ENCODE measurements at regions not wholly inside any gene's neighbourhood (a gene's known extent, or its start where the extent isn't known, plus 50 kb on each side); places are given as distances from the start of the nearest gene placed in this dataset.

GRCh38 chr12:114957225-114957624, 273.2 kb upstream of the TBX3 start:
- H3K27me3 ChIP-seq (ENCODE audit: control insufficient read depth in 5 of 5, insufficient read depth in 4 of 5, low read length in 5 of 5) = no peaks in the 10 kb centered on the region
- no peak overlapping the region for H3K27ac ChIP-seq (ENCODE audit: low read depth, low read length)
- peaks cover 0 to 5% (median 0%) of the 10 kb centered on the region in 5 donors for H3K4me1 ChIP-seq (ENCODE audit: control insufficient read depth in 5 of 5, insufficient read depth in 5 of 5, low read length in 5 of 5)
- H3K9ac ChIP-seq (ENCODE audit: low read length in 5 of 5) = no peak overlapping the region
- no peaks in the 10 kb centered on the region for H3K9me3 ChIP-seq (ENCODE audit: control insufficient read depth in 5 of 5, low read length in 5 of 5)
- no peaks in the 10 kb centered on the region for H3K36me3 ChIP-seq (ENCODE audit: control insufficient read depth in 5 of 5, insufficient read depth in 5 of 5, low read length in 5 of 5)
- H3K4me3 ChIP-seq (ENCODE audit: low read depth in 1 of 5, low read length in 5 of 5) = no peak overlapping the region

GRCh38 chr12:114955414-114956014, 271.5 kb upstream of the TBX3 start:
- H3K27me3 ChIP-seq (ENCODE audit: control insufficient read depth in 5 of 5, insufficient read depth in 4 of 5, low read length in 5 of 5) = no peaks in the 10 kb centered on the region
- H3K4me1 ChIP-seq (ENCODE audit: control insufficient read depth in 5 of 5, insufficient read depth in 5 of 5, low read length in 5 of 5) = peaks cover 0 to 5% (median 0%) of the 10 kb centered on the region in 5 donors
- H3K9ac ChIP-seq (ENCODE audit: low read length in 5 of 5) = no peak overlapping the region
- H3K4me3 ChIP-seq (ENCODE audit: low read depth in 1 of 5, low read length in 5 of 5) = no peak overlapping the region
- no peak overlapping the region for H3K27ac ChIP-seq (ENCODE audit: low read depth, low read length)
- H3K36me3 ChIP-seq (ENCODE audit: control insufficient read depth in 5 of 5, insufficient read depth in 5 of 5, low read length in 5 of 5) = no peaks in the 10 kb centered on the region
- H3K9me3 ChIP-seq (ENCODE audit: control insufficient read depth in 5 of 5, low read length in 5 of 5) = no peaks in the 10 kb centered on the region

- no peaks in the 10 kb centered on the region for H3K36me3 ChIP-seq (ENCODE audit: control insufficient read depth in 5 of 5, insufficient read depth in 5 of 5, low read length in 5 of 5)
- H3K9ac ChIP-seq (ENCODE audit: low read length in 5 of 5) = no peak overlapping the region
- H3K27ac ChIP-seq (ENCODE audit: low read depth, low read length) = no peak overlapping the region
- H3K4me3 ChIP-seq (ENCODE audit: low read depth in 1 of 5, low read length in 5 of 5) = no peak overlapping the region
- no peaks in the 10 kb centered on the region for H3K27me3 ChIP-seq (ENCODE audit: control insufficient read depth in 5 of 5, insufficient read depth in 4 of 5, low read length in 5 of 5)
- no peaks in the 10 kb centered on the region for H3K4me1 ChIP-seq (ENCODE audit: control insufficient read depth in 5 of 5, insufficient read depth in 5 of 5, low read length in 5 of 5)
- H3K9me3 ChIP-seq (ENCODE audit: control insufficient read depth in 5 of 5, low read length in 5 of 5) = no peaks in the 10 kb centered on the region
Measured at GRCh38 chr12:114954511-114955055, 270.6 kb upstream of the TBX3 start.

GRCh38 chr12:114952573-114953271, 268.7 kb upstream of the TBX3 start:
- Histone ChIP-seq H3K4me1 (ENCODE audit: control insufficient read depth in 5 of 5, insufficient read depth in 5 of 5, low read length in 5 of 5) (no peaks in the 10 kb centered on the region), H3K4me3 (ENCODE audit: low read depth in 1 of 5, low read length in 5 of 5) (no peak overlapping the region), H3K9me3 (ENCODE audit: control insufficient read depth in 5 of 5, low read length in 5 of 5) (no peaks in the 10 kb centered on the region), H3K9ac (ENCODE audit: low read length in 5 of 5) (no peak overlapping the region), H3K36me3 (ENCODE audit: control insufficient read depth in 5 of 5, insufficient read depth in 5 of 5, low read length in 5 of 5) (no peaks in the 10 kb centered on the region), H3K27me3 (ENCODE audit: control insufficient read depth in 5 of 5, insufficient read depth in 4 of 5, low read length in 5 of 5) (no peaks in the 10 kb centered on the region), H3K27ac (ENCODE audit: low read depth, low read length) (no peak overlapping the region)

GRCh38 chr12:114949058-114949820, 265.3 kb upstream of the TBX3 start:
- Histone ChIP-seq H3K27me3 (ENCODE audit: control insufficient read depth in 5 of 5, insufficient read depth in 4 of 5, low read length in 5 of 5) (peaks cover 0 to 4% (median 0%) of the 10 kb centered on the region in 5 donors), H3K36me3 (ENCODE audit: control insufficient read depth in 5 of 5, insufficient read depth in 5 of 5, low read length in 5 of 5) (no peaks in the 10 kb centered on the region), H3K4me1 (ENCODE audit: control insufficient read depth in 5 of 5, insufficient read depth in 5 of 5, low read length in 5 of 5) (no peaks in the 10 kb centered on the region), H3K27ac (ENCODE audit: low read depth, low read length) (no peak overlapping the region), H3K9me3 (ENCODE audit: control insufficient read depth in 5 of 5, low read length in 5 of 5) (no peaks in the 10 kb centered on the region), H3K4me3 (ENCODE audit: low read depth in 1 of 5, low read length in 5 of 5) (no peak overlapping the region), H3K9ac (ENCODE audit: low read length in 5 of 5) (no peak overlapping the region)

- Histone ChIP-seq H3K9ac (ENCODE audit: low read length in 5 of 5) (no peak overlapping the region), H3K4me1 (ENCODE audit: control insufficient read depth in 5 of 5, insufficient read depth in 5 of 5, low read length in 5 of 5) (no peaks in the 10 kb centered on the region), H3K9me3 (ENCODE audit: control insufficient read depth in 5 of 5, low read length in 5 of 5) (peaks cover 0 to 1% (median 0%) of the 10 kb centered on the region in 5 donors), H3K27me3 (ENCODE audit: control insufficient read depth in 5 of 5, insufficient read depth in 4 of 5, low read length in 5 of 5) (peaks cover 0 to 4% (median 0%) of the 10 kb centered on the region in 5 donors), H3K4me3 (ENCODE audit: low read depth in 1 of 5, low read length in 5 of 5) (no peak overlapping the region), H3K36me3 (ENCODE audit: control insufficient read depth in 5 of 5, insufficient read depth in 5 of 5, low read length in 5 of 5) (no peaks in the 10 kb centered on the region), H3K27ac (ENCODE audit: low read depth, low read length) (no peak overlapping the region)
Measured at GRCh38 chr12:114945351-114945750, 261.4 kb upstream of the TBX3 start.

GRCh38 chr12:114944736-114945135, 260.8 kb upstream of the TBX3 start:
- H3K4me1 ChIP-seq (ENCODE audit: control insufficient read depth in 5 of 5, insufficient read depth in 5 of 5, low read length in 5 of 5) = no peaks in the 10 kb centered on the region
- H3K4me3 ChIP-seq (ENCODE audit: low read depth in 1 of 5, low read length in 5 of 5) = no peak overlapping the region
- no peak overlapping the region for H3K27ac ChIP-seq (ENCODE audit: low read depth, low read length)
- no peaks in the 10 kb centered on the region for H3K36me3 ChIP-seq (ENCODE audit: control insufficient read depth in 5 of 5, insufficient read depth in 5 of 5, low read length in 5 of 5)
- no peak overlapping the region for H3K9ac ChIP-seq (ENCODE audit: low read length in 5 of 5)
- H3K27me3 ChIP-seq (ENCODE audit: control insufficient read depth in 5 of 5, insufficient read depth in 4 of 5, low read length in 5 of 5) = peaks cover 0 to 4% (median 0%) of the 10 kb centered on the region in 5 donors
- H3K9me3 ChIP-seq (ENCODE audit: control insufficient read depth in 5 of 5, low read length in 5 of 5) = peaks cover 0 to 5% (median 0%) of the 10 kb centered on the region in 5 donors

GRCh38 chr12:114943601-114944000, 259.6 kb upstream of the TBX3 start:
- no peak overlapping the region for H3K27ac ChIP-seq (ENCODE audit: low read depth, low read length)
- peaks cover 0 to 4% (median 0%) of the 10 kb centered on the region in 5 donors for H3K27me3 ChIP-seq (ENCODE audit: control insufficient read depth in 5 of 5, insufficient read depth in 4 of 5, low read length in 5 of 5)
- H3K9me3 ChIP-seq (ENCODE audit: control insufficient read depth in 5 of 5, low read length in 5 of 5) = peaks cover 0 to 5% (median 0%) of the 10 kb centered on the region in 5 donors
- H3K36me3 ChIP-seq (ENCODE audit: control insufficient read depth in 5 of 5, insufficient read depth in 5 of 5, low read length in 5 of 5) = no peaks in the 10 kb centered on the region
- no peaks in the 10 kb centered on the region for H3K4me1 ChIP-seq (ENCODE audit: control insufficient read depth in 5 of 5, insufficient read depth in 5 of 5, low read length in 5 of 5)
- no peak overlapping the region for H3K4me3 ChIP-seq (ENCODE audit: low read depth in 1 of 5, low read length in 5 of 5)
- no peak overlapping the region for H3K9ac ChIP-seq (ENCODE audit: low read length in 5 of 5)

GRCh38 chr12:114938487-114939210, 254.7 kb upstream of the TBX3 start:
- Histone ChIP-seq H3K36me3 (ENCODE audit: control insufficient read depth in 5 of 5, insufficient read depth in 5 of 5, low read length in 5 of 5) (no peaks in the 10 kb centered on the region), H3K4me3 (ENCODE audit: low read depth in 1 of 5, low read length in 5 of 5) (no peak overlapping the region), H3K9me3 (ENCODE audit: control insufficient read depth in 5 of 5, low read length in 5 of 5) (peaks cover 0 to 5% (median 0%) of the 10 kb centered on the region in 5 donors), H3K4me1 (ENCODE audit: control insufficient read depth in 5 of 5, insufficient read depth in 5 of 5, low read length in 5 of 5) (no peaks in the 10 kb centered on the region), H3K27me3 (ENCODE audit: control insufficient read depth in 5 of 5, insufficient read depth in 4 of 5, low read length in 5 of 5) (no peaks in the 10 kb centered on the region), H3K27ac (ENCODE audit: low read depth, low read length) (no peak overlapping the region), H3K9ac (ENCODE audit: low read length in 5 of 5) (no peak overlapping the region)
